Left ventricle myocardium superior (tissue), 1 donor: ENCODE measurements at regions not wholly inside any gene's neighbourhood (a gene's known extent, or its start where the extent isn't known, plus 50 kb on each side); places are given as distances from the start of the nearest gene placed in this dataset.

Experiments used
- ATAC-seq: fragments of 200-7000 bp; cut with Tn5 transposase; one replicate; pipeline ENCODE4 v1.9.1; 2020; ENCODE audit warnings: mild to moderate bottlenecking, moderate library complexity
- DNase-seq: peaks from one replicate; pipeline ENCODE4 v3.0.0-alpha.2; 2020
- intact Hi-C: fragments of 100-400 bp; cut with micrococcal nuclease; formaldehyde crosslinking; loops from one replicate; pipeline ENCODE4 v1.11.0; 2022
- donor health status: DM: no; HTN: yes; CAD: no; lungs with severe emphysema.

GRCh38 chr2:43049836-43050801 lies 176.3 kb downstream of the ZFP36L2 start:
- intact Hi-C loops: no loop called here
- peak; percentile 9 for ATAC-seq
- DNase-seq: no peak

DNA sequence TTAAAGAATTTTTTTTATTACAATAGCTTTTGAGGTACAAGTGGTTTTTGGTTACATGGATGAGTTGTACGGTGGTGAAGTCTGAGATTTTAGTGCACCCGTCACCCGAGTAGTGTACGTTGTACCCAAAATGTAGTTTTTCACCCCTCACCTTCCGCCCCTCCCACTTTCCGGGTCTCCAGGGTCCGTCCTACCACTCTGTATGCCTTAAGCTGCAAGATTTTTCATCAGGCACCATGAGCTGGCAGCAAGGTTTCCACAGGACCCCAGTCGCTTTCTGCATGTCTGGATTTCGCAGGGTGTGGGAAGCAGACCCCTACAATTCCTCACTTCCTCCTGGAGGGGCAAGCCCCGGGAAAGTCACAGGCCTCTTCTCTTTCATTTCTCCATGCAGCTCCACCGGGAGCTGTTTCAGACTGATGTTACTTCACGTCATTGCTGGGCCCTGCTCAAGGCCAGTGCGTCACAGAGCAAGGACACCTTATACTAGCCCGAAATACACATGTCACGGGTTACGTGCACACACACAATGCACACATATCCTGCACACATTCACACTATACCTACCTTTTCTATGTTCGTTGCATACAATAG lies 179.1 kb downstream of the ZFP36L2 start:
- intact Hi-C loops: no loop called here
- DNase-seq (no peak), ATAC-seq (no peak)

DNA sequence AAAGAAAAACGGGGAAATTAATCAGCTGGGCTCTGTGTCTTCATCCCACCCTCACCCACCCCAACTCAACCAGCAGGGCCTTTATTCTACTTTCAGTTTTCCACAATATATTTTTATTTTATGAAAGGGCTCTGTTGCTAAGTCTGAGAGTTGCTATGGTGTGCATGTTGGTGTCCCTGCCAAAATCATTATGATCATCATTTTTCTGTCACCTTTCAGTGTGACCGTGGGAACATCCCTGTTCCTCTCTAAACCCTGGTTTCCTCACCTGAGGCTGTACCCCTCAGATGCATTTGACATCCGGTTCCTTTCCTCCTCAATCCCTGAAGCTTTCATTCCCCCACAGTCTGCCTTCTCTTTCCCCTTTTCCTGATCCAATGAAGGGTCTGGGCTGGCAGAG lies 180.5 kb downstream of the ZFP36L2 start:
- no peak for ATAC-seq

GRCh38 chr2:43044093-43044681 lies 182.2 kb downstream of the ZFP36L2 start:
- DNase-seq: no peak
- intact Hi-C loops: no loop called here
- no peak for ATAC-seq

More for the DNA sequence above, 180.5 kb downstream of the ZFP36L2 start:
- intact Hi-C loops: no loop called here
- no peak for DNase-seq

- ATAC-seq (no peak), DNase-seq (no peak)
- intact Hi-C loops: no loop called here
Observed at GRCh38 chr2:43043553-43043870, 182.9 kb downstream of the ZFP36L2 start.

DNA sequence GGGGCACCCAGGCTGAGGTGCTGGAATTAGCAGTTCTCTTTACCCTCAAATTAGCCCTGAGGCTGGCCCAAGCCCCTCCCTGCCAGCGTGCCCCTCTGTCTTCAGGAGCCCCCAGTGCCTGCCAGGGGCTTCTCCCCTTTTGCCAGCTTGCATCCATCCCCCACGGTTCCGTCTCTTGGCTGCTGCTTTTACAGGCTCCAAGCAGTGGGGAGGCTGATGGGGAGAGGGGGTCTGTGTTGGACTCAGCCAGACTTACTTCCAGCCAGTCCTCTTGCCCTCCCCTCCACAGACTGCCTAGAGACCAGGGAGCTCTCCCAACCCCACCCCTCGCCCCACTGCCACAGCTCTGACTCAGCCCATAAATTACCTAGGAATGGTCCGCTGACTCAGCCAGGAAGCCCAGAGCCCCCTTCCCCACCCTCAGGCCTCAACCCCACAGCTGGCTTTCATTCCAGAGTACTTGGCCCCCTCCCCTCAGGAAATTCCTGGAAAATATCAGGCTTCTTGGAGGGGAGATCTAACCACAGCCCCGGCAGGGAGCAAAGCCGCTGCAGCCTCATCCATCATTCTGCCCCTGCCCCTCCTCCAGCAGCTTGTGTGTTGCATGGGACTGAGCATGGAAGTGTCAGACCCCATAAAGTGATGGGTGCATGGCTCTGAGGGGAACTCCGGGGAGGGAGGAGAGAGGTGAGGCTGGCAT lies 184.6 kb downstream of the ZFP36L2 start:
- intact Hi-C loops: no loop called here
- no peak for DNase-seq
- no peak for ATAC-seq

DNA sequence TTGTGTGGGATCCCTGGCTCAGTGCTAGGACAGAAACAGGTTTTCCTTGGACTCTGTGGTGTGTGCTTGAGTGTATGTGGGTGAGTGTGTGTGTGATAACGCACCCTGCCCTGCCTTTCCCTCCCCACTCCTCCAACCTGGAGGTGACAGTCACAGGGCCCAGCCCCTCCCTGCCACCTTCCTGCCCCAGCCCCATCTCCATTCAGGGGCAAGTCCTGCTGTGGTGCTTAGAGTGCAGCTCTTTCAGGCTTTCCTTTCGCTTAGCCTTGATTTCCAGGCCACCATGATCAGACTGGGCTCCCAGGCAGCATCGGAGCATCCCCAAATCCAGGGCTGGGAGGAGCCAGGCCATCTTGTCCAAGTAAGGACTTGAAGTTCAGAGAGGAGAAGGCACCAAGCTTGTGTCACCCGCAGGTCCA lies 185.2 kb downstream of the ZFP36L2 start:
- DNase-seq (no peak), ATAC-seq (no peak)
- intact Hi-C loops: no loop called here

DNA sequence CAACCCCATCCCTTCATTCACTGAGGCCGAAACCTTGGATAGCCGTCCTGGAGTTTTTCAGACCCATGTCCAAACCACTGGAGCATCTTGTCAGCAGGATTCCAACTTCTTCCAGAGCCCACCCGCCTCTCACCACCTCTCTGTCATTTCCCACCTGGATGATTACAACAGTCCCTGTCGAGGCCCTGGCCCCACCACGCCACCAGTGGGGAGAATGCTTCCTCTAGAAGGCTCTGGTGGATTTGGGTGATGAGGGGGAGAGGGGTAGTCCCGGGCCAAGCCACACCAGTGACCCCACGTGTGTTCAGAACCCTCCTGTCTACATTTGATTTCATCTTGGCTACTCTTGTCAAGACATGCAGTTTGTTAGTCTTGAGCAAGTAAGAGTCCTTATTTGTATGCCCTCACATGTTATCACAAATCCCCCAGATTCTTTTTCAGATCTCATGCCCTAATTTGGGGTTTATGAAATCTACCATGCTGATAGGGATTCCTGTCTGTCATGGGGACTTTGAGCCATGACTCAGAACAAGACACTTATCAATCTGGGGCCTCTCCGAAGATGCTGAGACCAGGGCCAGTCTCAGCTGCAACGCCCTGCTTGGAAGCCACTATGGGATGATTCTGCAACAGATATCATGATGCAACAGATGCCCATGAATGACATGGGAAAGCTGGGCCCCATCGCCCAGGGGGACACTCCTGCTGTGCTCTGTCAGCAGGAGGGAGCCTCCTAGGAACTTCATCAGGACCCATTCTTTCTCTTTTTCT lies 186.1 kb downstream of the ZFP36L2 start:
- no peak for DNase-seq
- intact Hi-C loops: no loop called here
- ATAC-seq: no peak

- DNase-seq (no peak), ATAC-seq (no peak)
Observed at GRCh38 chr2:43039376-43040080, 186.9 kb downstream of the ZFP36L2 start.

DNA sequence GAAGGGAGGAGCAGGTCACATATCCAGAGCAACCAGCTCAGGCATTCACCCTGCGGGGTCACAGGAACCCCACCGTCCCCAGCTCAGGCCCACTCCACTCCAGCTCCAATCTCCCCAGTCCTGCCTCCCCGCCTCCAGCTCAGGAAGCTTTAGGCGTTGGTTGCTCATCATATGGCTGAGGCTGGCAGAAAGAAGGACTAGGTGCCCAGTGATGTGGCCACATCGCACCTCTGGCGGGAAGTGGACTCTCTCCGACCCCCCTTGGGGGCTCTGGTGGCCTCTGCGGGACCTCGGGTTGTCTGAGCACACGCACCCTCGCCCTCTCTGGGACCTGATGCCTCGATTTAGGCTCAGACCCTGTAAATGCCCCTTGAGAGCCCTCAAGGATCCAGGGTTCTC lies 187.7 kb downstream of the ZFP36L2 start:
- intact Hi-C loops: no loop called here
- ATAC-seq: no peak
- DNase-seq: no peak

More at GRCh38 chr2:43039376-43040080, 186.9 kb downstream of the ZFP36L2 start:
- intact Hi-C loops: no loop called here

DNA sequence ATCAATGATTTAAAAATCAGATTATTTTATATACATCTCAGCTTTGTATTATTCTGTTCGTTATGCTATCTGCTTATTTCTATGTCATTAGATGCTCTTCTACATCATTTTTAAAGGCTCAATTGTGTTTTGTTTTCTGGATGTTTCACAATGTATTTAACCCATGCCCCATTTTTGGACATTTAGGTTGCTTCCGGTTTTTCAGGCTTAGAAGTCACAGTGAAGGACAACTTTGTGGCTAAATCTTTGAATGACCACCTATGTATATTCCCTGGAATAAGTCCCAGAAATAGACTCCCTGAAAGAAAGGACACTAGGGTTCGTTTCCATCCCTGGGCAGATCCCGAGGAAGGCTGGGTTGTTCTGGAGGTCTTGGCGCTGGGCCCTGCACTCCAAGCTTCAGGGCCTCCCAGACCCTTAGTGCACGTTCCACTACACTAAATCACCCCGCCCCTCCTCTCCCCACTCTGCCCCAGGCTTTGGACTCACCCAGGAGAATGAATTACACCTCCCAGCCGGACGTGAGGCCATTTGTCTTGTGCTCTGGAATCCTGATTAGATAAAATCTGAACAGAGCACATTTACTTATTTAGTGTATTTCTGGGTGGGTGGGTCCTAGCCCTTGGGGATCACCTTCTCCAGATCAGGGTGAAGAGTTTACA lies 188.2 kb downstream of the ZFP36L2 start:
- ATAC-seq (peak; percentile 33), DNase-seq (no peak)
- intact Hi-C loops: no loop called here

- intact Hi-C loops: no loop called here
- no peak for DNase-seq
- ATAC-seq: no peak
Observed at GRCh38 chr2:43035922-43036321, 190.5 kb downstream of the ZFP36L2 start.

- intact Hi-C loops: no loop called here
Observed at GRCh38 chr2:43034921-43035320, 191.5 kb downstream of the ZFP36L2 start.

GRCh38 chr2:43034242-43034619 lies 192.2 kb downstream of the ZFP36L2 start:
- intact Hi-C loops: no loop called here
- no peak for ATAC-seq
- DNase-seq: no peak

More at GRCh38 chr2:43034921-43035320, 191.5 kb downstream of the ZFP36L2 start:
- ATAC-seq (no peak), DNase-seq (no peak)

- DNase-seq (no peak), ATAC-seq (no peak)
- intact Hi-C loops: no loop called here
Observed at GRCh38 chr2:43033466-43034241, 192.8 kb downstream of the ZFP36L2 start.

DNA sequence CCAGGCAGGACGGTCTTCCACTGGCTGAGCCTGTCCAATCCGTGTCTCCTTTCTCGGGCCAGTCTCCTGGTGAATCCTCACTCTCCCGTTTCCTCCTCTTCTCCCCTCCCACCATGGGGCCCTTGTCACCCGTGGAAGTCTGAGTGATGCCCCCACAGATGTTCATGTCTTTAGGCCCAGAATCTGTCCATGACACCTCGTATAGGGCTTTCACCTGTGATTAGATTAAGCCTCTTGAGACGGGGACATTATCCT lies 193.5 kb downstream of the ZFP36L2 start:
- no peak for DNase-seq
- peak; percentile 12 for ATAC-seq
- intact Hi-C loops: no loop called here

- peak; percentile 82 for DNase-seq
- peak; percentile 89 for ATAC-seq
Observed at GRCh38 chr2:43032213-43033015, 194.0 kb downstream of the ZFP36L2 start.

More at GRCh38 chr2:43032213-43033015, 194.0 kb downstream of the ZFP36L2 start:
- intact Hi-C loops: no loop called here
